ENCODE measurements at regions not wholly inside any gene's neighbourhood (a gene's known extent, or its start where the extent isn't known, plus 50 kb on each side); places are given as distances from the start of the nearest gene placed in this dataset.

- TF ChIP-seq ZZZ3 (IDR thresholded peaks at IDR 0.05): no peak
- TF ChIP-seq CTCF (IDR thresholded peaks at IDR 0.05 in 2 of 3, conservative IDR thresholded peaks at IDR 0.05 in 1 of 3; ENCODE audit: insufficient read depth in 2 of 3, low read depth in 1 of 3, low read length in 3 of 3): no peak
- TF ChIP-seq REST (IDR thresholded peaks at IDR 0.05; ENCODE audit: borderline replicate concordance): no peak
- no peak for TF ChIP-seq REST (CRISPR knock-in tag; IDR thresholded peaks at IDR 0.05; ENCODE audit: low read depth)
- TF ChIP-seq MEF2A (IDR thresholded peaks at IDR 0.05; ENCODE audit: control insufficient read depth, low read depth, low read length): no peak
- no peak for TF ChIP-seq PML (IDR thresholded peaks at IDR 0.05; ENCODE audit: low read length)
- TF ChIP-seq PURB (CRISPR knock-in tag; IDR thresholded peaks at IDR 0.05; ENCODE audit: low read depth): no peak
- no peak for TF ChIP-seq FIP1L1 (IDR thresholded peaks at IDR 0.05; ENCODE audit: low read depth, low read length, poor library complexity, severe bottlenecking)
- TF ChIP-seq POLR2AphosphoS5 (IDR thresholded peaks at IDR 0.05; ENCODE audit: control insufficient read depth, insufficient read depth, low read depth, low read length): no peak
- no peak for TF ChIP-seq POLR2A (conservative IDR thresholded peaks at IDR 0.05)
- TF ChIP-seq RAD51 (IDR thresholded peaks at IDR 0.05; ENCODE audit: borderline replicate concordance, low read depth): no peak
These were observed 76.3 kb upstream of the WSB1 start for GRCh38 chr17:27217631-27218030.

Measured in K562 (cell line).